Body of pancreas (tissue), 4 donors: ENCODE measurements at regions not wholly inside any gene's neighbourhood (a gene's known extent, or its start where the extent isn't known, plus 50 kb on each side); places are given as distances from the start of the nearest gene placed in this dataset.

Source experiments
- POLR2A ChIP-seq, 3 donors: fragments of 450-650 bp; IDR thresholded peaks; one replicate each; pipeline ENCODE4 v1.6.1; 2016; ENCODE audit warnings: antibody characterized with exemption in 3 of 3, mild to moderate bottlenecking in 2 of 3
- TF ChIP-seq, protein P1 (sequence below), 7 experiments: fragments of 450-650 bp in 4 of 7; fragments of 200-600 bp in 3 of 7; sonication (generic) in 3 of 7; IDR thresholded peaks; one replicate each; pipeline ENCODE4 v1.5.1; 2016 to 2019; ENCODE audit warnings: antibody characterized with exemption in 7 of 7

DNA sequence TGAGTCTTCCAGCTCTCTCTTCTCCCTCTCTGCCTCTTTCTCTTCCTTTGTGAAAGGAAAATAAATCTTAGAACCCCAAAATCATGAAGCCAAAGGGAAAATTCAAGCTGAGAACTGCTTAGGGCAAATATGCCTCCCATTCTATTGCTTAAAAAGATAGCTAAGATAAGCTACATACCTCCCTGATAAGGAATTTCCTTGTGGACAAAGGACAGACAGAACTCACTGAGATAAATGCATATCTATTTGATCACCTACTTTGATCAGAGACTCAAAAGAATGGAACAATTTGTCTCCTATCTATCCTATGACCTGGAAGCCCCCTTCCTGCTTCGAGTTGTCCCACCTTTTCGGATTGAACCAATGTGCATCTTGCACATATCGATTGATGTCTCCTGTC is 220.6 kb upstream of the NMUR2 start:
- TF ChIP-seq POLR2A (IDR thresholded peaks at IDR 0.05) = no peak
- TF ChIP-seq, protein P1, sequence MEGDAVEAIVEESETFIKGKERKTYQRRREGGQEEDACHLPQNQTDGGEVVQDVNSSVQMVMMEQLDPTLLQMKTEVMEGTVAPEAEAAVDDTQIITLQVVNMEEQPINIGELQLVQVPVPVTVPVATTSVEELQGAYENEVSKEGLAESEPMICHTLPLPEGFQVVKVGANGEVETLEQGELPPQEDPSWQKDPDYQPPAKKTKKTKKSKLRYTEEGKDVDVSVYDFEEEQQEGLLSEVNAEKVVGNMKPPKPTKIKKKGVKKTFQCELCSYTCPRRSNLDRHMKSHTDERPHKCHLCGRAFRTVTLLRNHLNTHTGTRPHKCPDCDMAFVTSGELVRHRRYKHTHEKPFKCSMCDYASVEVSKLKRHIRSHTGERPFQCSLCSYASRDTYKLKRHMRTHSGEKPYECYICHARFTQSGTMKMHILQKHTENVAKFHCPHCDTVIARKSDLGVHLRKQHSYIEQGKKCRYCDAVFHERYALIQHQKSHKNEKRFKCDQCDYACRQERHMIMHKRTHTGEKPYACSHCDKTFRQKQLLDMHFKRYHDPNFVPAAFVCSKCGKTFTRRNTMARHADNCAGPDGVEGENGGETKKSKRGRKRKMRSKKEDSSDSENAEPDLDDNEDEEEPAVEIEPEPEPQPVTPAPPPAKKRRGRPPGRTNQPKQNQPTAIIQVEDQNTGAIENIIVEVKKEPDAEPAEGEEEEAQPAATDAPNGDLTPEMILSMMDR (IDR thresholded peaks at IDR 0.05) = no peak
